RWPE2 (cell line): ENCODE measurements at regions not wholly inside any gene's neighbourhood (a gene's known extent, or its start where the extent isn't known, plus 50 kb on each side); places are given as distances from the start of the nearest gene placed in this dataset.

Source experiments
- ATAC-seq: fragments of 200-7000 bp; cut with Tn5 transposase; 3 replicates; pipeline ENCODE4 v1.9.1; 2021; ENCODE audit warnings: low read depth
- DNase-seq: peaks from one replicate; pipeline ENCODE4 v3.0.0-alpha.2; 2020; ENCODE audit warnings: low spot score
- H3K27ac ChIP-seq: fragments of 450-650 bp; 2 replicates; pipeline ENCODE4 v1.5.1; 2017; ENCODE audit warnings: mild to moderate bottlenecking; ENCODE audit not compliant: poor library complexity, severe bottlenecking
- H3K27me3 ChIP-seq: fragments of 250-450 bp; sonication (Bioruptor Pico); 2 replicates; pipeline ENCODE4 v1.5.1; 2021; ENCODE audit warnings: mild to moderate bottlenecking, moderate library complexity; ENCODE audit not compliant: insufficient read depth, poor library complexity, severe bottlenecking
- H3K36me3 ChIP-seq: fragments of 250-450 bp; sonication (Bioruptor Pico); 2 replicates; pipeline ENCODE4 v1.5.1; 2020; ENCODE audit warnings: low read depth, mild to moderate bottlenecking, moderate library complexity
- H3K4me1 ChIP-seq: fragments of 250-450 bp; sonication (Bioruptor Pico); 2 replicates; pipeline ENCODE4 v1.5.1; 2021; ENCODE audit warnings: mild to moderate bottlenecking, moderate library complexity; ENCODE audit not compliant: insufficient read depth, poor library complexity, severe bottlenecking
- H3K4me3 ChIP-seq: fragments of 250-450 bp; sonication (Bioruptor Pico); 2 replicates; pipeline ENCODE4 v1.5.1; 2021; ENCODE audit warnings: mild to moderate bottlenecking, moderate library complexity; ENCODE audit not compliant: severe bottlenecking
- H3K9me3 ChIP-seq: fragments of 250-450 bp; sonication (Bioruptor Pico); 2 replicates; pipeline ENCODE4 v1.5.1; 2021; ENCODE audit warnings: mild to moderate bottlenecking, moderate library complexity; ENCODE audit not compliant: severe bottlenecking
- TF ChIP-seq, protein P1 (sequence below): fragments of 450-650 bp; IDR thresholded peaks from one replicate; pipeline ENCODE4 v1.5.1; 2017; ENCODE audit warnings: mild to moderate bottlenecking, moderate library complexity; ENCODE audit not compliant: poor library complexity, severe bottlenecking

DNA sequence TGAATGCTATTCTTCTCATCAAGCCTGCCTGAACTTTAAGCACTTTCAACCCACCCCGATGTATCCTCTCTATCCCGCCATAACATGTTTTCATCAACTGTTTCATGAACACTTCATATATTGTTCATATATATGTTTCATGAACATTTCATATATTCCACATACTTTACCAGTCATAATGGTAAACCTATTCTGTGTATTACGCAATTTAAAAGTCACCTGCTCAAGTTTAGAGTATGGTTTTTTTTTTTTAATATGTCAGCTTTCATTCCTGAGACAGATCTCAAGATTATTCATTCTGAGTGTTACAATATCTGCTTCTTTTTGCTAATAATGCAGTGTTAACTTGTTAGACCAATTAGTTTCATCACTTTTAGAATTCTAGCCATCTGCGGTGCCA is 140.7 kb downstream of the SIPA1L2 start:
- Histone ChIP-seq H3K36me3 (no peaks in the 10 kb centered on the region), H3K4me1 (peaks cover 10% of the 10 kb centered on the region), H3K4me3 (no peak overlapping the region), H3K27ac (no peak overlapping the region), H3K9me3 (no peaks in the 10 kb centered on the region), H3K27me3 (no peaks in the 10 kb centered on the region)
- ATAC-seq = no peak
- TF ChIP-seq, protein P1, sequence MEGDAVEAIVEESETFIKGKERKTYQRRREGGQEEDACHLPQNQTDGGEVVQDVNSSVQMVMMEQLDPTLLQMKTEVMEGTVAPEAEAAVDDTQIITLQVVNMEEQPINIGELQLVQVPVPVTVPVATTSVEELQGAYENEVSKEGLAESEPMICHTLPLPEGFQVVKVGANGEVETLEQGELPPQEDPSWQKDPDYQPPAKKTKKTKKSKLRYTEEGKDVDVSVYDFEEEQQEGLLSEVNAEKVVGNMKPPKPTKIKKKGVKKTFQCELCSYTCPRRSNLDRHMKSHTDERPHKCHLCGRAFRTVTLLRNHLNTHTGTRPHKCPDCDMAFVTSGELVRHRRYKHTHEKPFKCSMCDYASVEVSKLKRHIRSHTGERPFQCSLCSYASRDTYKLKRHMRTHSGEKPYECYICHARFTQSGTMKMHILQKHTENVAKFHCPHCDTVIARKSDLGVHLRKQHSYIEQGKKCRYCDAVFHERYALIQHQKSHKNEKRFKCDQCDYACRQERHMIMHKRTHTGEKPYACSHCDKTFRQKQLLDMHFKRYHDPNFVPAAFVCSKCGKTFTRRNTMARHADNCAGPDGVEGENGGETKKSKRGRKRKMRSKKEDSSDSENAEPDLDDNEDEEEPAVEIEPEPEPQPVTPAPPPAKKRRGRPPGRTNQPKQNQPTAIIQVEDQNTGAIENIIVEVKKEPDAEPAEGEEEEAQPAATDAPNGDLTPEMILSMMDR = no peak
- DNase-seq = no peak

- no peak overlapping the region for H3K27ac ChIP-seq
- H3K36me3 ChIP-seq = no peaks in the 10 kb centered on the region
- TF ChIP-seq, protein P1 = no peak
- H3K4me1 ChIP-seq = peaks cover 10% of the 10 kb centered on the region
- no peak overlapping the region for H3K4me3 ChIP-seq
- H3K9me3 ChIP-seq = no peaks in the 10 kb centered on the region
- DNase-seq = no peak
- H3K27me3 ChIP-seq = no peaks in the 10 kb centered on the region
- no peak for ATAC-seq
Measured at GRCh38 chr1:232487236-232487635, 142.7 kb downstream of the SIPA1L2 start.

- Histone ChIP-seq H3K36me3 (no peaks in the 10 kb centered on the region), H3K4me3 (no peak overlapping the region), H3K4me1 (peaks cover 10% of the 10 kb centered on the region), H3K27me3 (no peaks in the 10 kb centered on the region), H3K27ac (no peak overlapping the region), H3K9me3 (no peaks in the 10 kb centered on the region)
- ATAC-seq (peak; percentile 56), DNase-seq (no peak)
- TF ChIP-seq, protein P1 = no peak
Measured at GRCh38 chr1:232486454-232487207, 143.3 kb downstream of the SIPA1L2 start.

DNA sequence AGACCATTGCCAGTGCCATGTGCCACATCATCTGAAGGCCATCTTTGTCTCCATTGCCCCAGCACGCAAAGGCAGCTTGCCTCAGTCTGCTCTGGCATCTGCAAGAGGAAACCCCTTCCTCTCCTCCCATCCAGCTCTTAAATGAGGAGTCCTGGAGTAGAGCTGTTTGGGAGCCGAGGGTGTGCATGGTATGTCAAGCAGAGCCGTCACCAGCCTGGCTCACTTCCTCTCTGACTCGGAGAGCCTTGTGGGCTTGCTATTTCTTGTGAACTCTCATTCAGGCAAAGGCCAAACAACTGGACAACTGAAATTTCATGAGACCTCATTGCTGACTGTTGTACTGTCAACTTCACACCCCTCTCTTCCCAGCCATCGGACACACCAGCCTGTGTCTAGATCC is 143.9 kb downstream of the SIPA1L2 start:
- H3K4me1 ChIP-seq = peaks cover 10% of the 10 kb centered on the region
- H3K27me3 ChIP-seq = no peaks in the 10 kb centered on the region
- no peak overlapping the region for H3K4me3 ChIP-seq
- ATAC-seq = no peak
- no peak for DNase-seq
- no peaks in the 10 kb centered on the region for H3K9me3 ChIP-seq
- TF ChIP-seq, protein P1 = no peak
- no peaks in the 10 kb centered on the region for H3K36me3 ChIP-seq
- no peak overlapping the region for H3K27ac ChIP-seq

DNA sequence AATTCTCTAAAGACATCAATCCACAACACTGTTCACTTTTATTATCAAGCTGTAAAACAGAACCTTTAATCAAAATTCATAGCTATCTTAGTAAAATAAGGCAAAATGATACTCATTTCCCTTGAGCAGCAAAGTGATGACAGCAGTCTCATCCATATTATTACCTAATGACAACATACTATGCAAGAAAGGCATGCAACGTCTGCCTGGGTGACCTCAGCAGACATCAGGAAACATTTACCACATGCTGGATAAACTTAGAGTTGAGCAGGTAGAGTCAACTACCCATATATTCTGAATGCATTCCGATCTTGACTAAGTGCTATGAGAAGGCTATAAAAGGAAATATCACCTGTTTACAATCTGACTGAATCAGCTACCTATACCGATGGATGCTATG is 145.1 kb downstream of the SIPA1L2 start:
- Histone ChIP-seq H3K27me3 (no peaks in the 10 kb centered on the region), H3K9me3 (no peaks in the 10 kb centered on the region), H3K4me3 (no peak overlapping the region), H3K27ac (no peak overlapping the region), H3K4me1 (peaks cover 10% of the 10 kb centered on the region), H3K36me3 (no peaks in the 10 kb centered on the region)
- TF ChIP-seq, protein P1 = no peak
- DNase-seq (no peak), ATAC-seq (no peak)
